HG03135 (cell line): ENCODE measurements at regions not wholly inside any gene's neighbourhood (a gene's known extent, or its start where the extent isn't known, plus 50 kb on each side); places are given as distances from the start of the nearest gene placed in this dataset.

ENCODE experiments used
- ATAC-seq: cut with Tn5 transposase; IDR thresholded peaks from one replicate; pipeline ENCODE4 v1.9.1; 2021; ENCODE audit warnings: mild to moderate bottlenecking, moderate library complexity; ENCODE audit not compliant: unreplicated experiment

GRCh38 chr20:43804781-43805180 lies 78.0 kb upstream of the GTSF1L start:
- ATAC-seq: no peak

GRCh38 chr20:43803276-43803675 lies 76.5 kb upstream of the GTSF1L start:
- no peak for ATAC-seq

- no peak for ATAC-seq
Observed at GRCh38 chr20:43800186-43800585, 73.4 kb upstream of the GTSF1L start.

GRCh38 chr20:43799741-43800140 lies 72.9 kb upstream of the GTSF1L start:
- no peak for ATAC-seq

GRCh38 chr20:43799150-43799711 lies 72.4 kb upstream of the GTSF1L start:
- no peak for ATAC-seq

- ATAC-seq: no peak
Observed at GRCh38 chr20:43798291-43799149, 71.7 kb upstream of the GTSF1L start.

- ATAC-seq: no peak
Observed at GRCh38 chr20:43794326-43794725, 67.5 kb upstream of the GTSF1L start.

- ATAC-seq: peak; percentile 57
Observed at GRCh38 chr20:43789593-43789992, 62.8 kb upstream of the GTSF1L start.

- no peak for ATAC-seq
Observed at GRCh38 chr20:43787937-43788336, 61.1 kb upstream of the GTSF1L start.

- ATAC-seq: no peak
Observed at GRCh38 chr20:43786885-43787284, 60.1 kb upstream of the GTSF1L start.

GRCh38 chr20:43781215-43781614 lies 54.4 kb upstream of the GTSF1L start:
- no peak for ATAC-seq

GRCh38 chr20:43778375-43778774 lies 51.6 kb upstream of the GTSF1L start:
- ATAC-seq: no peak

- no peak for ATAC-seq
Observed at GRCh38 chr20:43776691-43777090, 49.9 kb upstream of the GTSF1L start.
